Panc1 (cell line): ENCODE measurements at regions not wholly inside any gene's neighbourhood (a gene's known extent, or its start where the extent isn't known, plus 50 kb on each side); places are given as distances from the start of the nearest gene placed in this dataset.

Experiments used
- ATAC-seq: fragments of 200-7000 bp; cut with Tn5 transposase; 2 replicates; pipeline ENCODE4 v1.9.1; 2020; ENCODE audit warnings: mild to moderate bottlenecking, moderate library complexity
- BruUV-seq: library from RNA; stranded (reverse); fragments of 400-500 nt; replicated peaks from 2 replicates; lab custom pipeline; 2021; lab: Mats Ljungman, UMichigan
- CTCF ChIA-PET: fragments of 300-600 bp; sonication (Branson Sonifier 250); formaldehyde crosslinking; loops from one replicate; lab custom pipeline; 2022; ENCODE audit warnings: antibody characterized with exemption; lab: Charles Lee
- POLR2A ChIA-PET: fragments of 300-600 bp; sonication (Branson Sonifier 250); formaldehyde crosslinking; loops from one replicate; lab custom pipeline; 2022; ENCODE audit warnings: antibody characterized with exemption; lab: Charles Lee
- DNase-seq: peaks from one replicate; pipeline ENCODE4 v3.0.0-alpha.2; 2010; ENCODE audit warnings: low read depth, low spot score
- H3K27ac ChIP-seq: 2 replicates; pipeline ENCODE4 v1.5.1; 2011; ENCODE audit warnings: mild to moderate bottlenecking, low read length, inconsistent platforms
- H3K27me3 ChIP-seq: fragments of 200-500 bp; sonication (Bioruptor generic); 2 replicates; pipeline ENCODE4 v1.6.0; 2014; ENCODE audit warnings: low read length, inconsistent platforms; ENCODE audit not compliant: control insufficient read depth, insufficient read depth
- H3K36me3 ChIP-seq: fragments of 200-500 bp; sonication (Bioruptor generic); 2 replicates; pipeline ENCODE4 v1.5.1; 2014; ENCODE audit warnings: inconsistent platforms, mild to moderate bottlenecking, low read length, moderate library complexity; ENCODE audit not compliant: control insufficient read depth, insufficient read depth
- H3K4me1 ChIP-seq: 2 replicates; pipeline ENCODE4 v1.5.1; 2011; ENCODE audit warnings: inconsistent platforms, mild to moderate bottlenecking, low read length, moderate library complexity; ENCODE audit not compliant: control insufficient read depth, insufficient read depth
- H3K4me3 ChIP-seq, 2 experiments: 2 replicates each; pipeline ENCODE4 v1.5.1; 2011 to 2012; ENCODE audit warnings: low read depth in 2 of 2, low read length in 2 of 2, mild to moderate bottlenecking in 2 of 2, inconsistent platforms in 1 of 2, moderate library complexity in 1 of 2
- H3K9me3 ChIP-seq: fragments of 200-500 bp; sonication (Bioruptor generic); 2 replicates; pipeline ENCODE4 v1.5.1; 2014; ENCODE audit warnings: low read depth, mild to moderate bottlenecking, inconsistent platforms, low read length, moderate library complexity; ENCODE audit not compliant: control insufficient read depth, insufficient read depth
- POLR2AphosphoS5 ChIP-seq: IDR thresholded peaks from 2 replicates; pipeline ENCODE4 v1.6.1; 2012; ENCODE audit warnings: mild to moderate bottlenecking, low read depth, low read length, moderate library complexity
- SIN3A ChIP-seq: IDR thresholded peaks from 2 replicates; pipeline ENCODE4 v1.6.1; 2012; ENCODE audit warnings: low read depth, mild to moderate bottlenecking, low read length, moderate library complexity, borderline replicate concordance; ENCODE audit not compliant: insufficient read depth
- TCF7L2 ChIP-seq: IDR thresholded peaks from 2 replicates; pipeline ENCODE4 v1.6.1; 2011; ENCODE audit warnings: mild to moderate bottlenecking, low read depth, low read length, inconsistent platforms
- in situ Hi-C: cut with HindIII; loops from 2 replicates; pipeline ENCODE4 v1.10.0; 2016; ENCODE audit warnings: low sequenced_read_pairs, low pct_unique_long_range_greater_than_20kb
- intact Hi-C: fragments of 100-400 bp; cut with micrococcal nuclease; formaldehyde crosslinking; loops from one replicate; pipeline ENCODE4 v1.10.0; 2022; ENCODE audit not compliant: unreplicated experiment
- TF ChIP-seq, protein P1 (sequence below), 2 experiments: IDR thresholded peaks; 2 replicates each; pipeline ENCODE4 v1.6.1; 2011 to 2012; ENCODE audit warnings: low read depth in 2 of 2, control low read depth in 1 of 2, low read length in 1 of 2, mild to moderate bottlenecking in 1 of 2, moderate library complexity in 1 of 2; ENCODE audit not compliant: insufficient read depth in 1 of 2
- TF ChIP-seq, protein P2 (sequence below): fragments of 450-650 bp; IDR thresholded peaks from 2 replicates; pipeline ENCODE4 v1.5.1; 2017; ENCODE audit warnings: mild to moderate bottlenecking

DNA sequence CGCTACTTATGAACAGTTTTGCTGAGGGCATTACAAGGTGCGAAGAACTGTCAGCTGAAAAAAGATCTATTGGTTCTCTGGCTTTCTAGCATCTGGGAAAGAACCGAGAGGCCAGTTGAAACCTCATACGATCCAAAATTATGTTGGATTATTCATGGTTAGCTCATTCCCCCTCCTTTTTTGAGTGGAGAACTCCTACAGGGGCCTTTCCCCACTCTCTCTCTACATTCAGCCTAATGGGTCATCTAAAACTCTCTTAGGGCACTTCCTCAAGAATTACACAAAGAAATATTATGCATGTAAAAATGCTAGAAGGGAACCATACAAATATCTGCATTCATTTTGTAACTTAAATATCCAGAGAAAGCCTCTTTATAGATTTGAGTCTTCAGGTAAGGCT, 358.2 kb downstream of the ADGRL2 start:
- DNase-seq (no peak), ATAC-seq (no peak)
- TF ChIP-seq, protein P1, sequence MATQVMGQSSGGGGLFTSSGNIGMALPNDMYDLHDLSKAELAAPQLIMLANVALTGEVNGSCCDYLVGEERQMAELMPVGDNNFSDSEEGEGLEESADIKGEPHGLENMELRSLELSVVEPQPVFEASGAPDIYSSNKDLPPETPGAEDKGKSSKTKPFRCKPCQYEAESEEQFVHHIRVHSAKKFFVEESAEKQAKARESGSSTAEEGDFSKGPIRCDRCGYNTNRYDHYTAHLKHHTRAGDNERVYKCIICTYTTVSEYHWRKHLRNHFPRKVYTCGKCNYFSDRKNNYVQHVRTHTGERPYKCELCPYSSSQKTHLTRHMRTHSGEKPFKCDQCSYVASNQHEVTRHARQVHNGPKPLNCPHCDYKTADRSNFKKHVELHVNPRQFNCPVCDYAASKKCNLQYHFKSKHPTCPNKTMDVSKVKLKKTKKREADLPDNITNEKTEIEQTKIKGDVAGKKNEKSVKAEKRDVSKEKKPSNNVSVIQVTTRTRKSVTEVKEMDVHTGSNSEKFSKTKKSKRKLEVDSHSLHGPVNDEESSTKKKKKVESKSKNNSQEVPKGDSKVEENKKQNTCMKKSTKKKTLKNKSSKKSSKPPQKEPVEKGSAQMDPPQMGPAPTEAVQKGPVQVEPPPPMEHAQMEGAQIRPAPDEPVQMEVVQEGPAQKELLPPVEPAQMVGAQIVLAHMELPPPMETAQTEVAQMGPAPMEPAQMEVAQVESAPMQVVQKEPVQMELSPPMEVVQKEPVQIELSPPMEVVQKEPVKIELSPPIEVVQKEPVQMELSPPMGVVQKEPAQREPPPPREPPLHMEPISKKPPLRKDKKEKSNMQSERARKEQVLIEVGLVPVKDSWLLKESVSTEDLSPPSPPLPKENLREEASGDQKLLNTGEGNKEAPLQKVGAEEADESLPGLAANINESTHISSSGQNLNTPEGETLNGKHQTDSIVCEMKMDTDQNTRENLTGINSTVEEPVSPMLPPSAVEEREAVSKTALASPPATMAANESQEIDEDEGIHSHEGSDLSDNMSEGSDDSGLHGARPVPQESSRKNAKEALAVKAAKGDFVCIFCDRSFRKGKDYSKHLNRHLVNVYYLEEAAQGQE (IDR thresholded peaks at IDR 0.05; ENCODE audit: insufficient read depth in 1 of 2, low read depth in 2 of 2, low read length in 1 of 2) = no peak
- TF ChIP-seq TCF7L2 (no peak), SIN3A (no peak), POLR2AphosphoS5 (no peak)
- TF ChIP-seq, protein P2, sequence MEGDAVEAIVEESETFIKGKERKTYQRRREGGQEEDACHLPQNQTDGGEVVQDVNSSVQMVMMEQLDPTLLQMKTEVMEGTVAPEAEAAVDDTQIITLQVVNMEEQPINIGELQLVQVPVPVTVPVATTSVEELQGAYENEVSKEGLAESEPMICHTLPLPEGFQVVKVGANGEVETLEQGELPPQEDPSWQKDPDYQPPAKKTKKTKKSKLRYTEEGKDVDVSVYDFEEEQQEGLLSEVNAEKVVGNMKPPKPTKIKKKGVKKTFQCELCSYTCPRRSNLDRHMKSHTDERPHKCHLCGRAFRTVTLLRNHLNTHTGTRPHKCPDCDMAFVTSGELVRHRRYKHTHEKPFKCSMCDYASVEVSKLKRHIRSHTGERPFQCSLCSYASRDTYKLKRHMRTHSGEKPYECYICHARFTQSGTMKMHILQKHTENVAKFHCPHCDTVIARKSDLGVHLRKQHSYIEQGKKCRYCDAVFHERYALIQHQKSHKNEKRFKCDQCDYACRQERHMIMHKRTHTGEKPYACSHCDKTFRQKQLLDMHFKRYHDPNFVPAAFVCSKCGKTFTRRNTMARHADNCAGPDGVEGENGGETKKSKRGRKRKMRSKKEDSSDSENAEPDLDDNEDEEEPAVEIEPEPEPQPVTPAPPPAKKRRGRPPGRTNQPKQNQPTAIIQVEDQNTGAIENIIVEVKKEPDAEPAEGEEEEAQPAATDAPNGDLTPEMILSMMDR = no peak
- Histone ChIP-seq H3K4me1 (no peaks in the 10 kb centered on the region), H3K27ac (no peak overlapping the region), H3K9me3 (no peaks in the 10 kb centered on the region), H3K27me3 (no peaks in the 10 kb centered on the region), H3K4me3 (no peak overlapping the region), H3K36me3 (no peaks in the 10 kb centered on the region)
- ChIA-PET CTCF (no interaction called here), POLR2A (no interaction called here)
- no TSS peak for BruUV-seq
- in situ Hi-C loops (no loop called here), intact Hi-C loops (no loop called here)

DNA sequence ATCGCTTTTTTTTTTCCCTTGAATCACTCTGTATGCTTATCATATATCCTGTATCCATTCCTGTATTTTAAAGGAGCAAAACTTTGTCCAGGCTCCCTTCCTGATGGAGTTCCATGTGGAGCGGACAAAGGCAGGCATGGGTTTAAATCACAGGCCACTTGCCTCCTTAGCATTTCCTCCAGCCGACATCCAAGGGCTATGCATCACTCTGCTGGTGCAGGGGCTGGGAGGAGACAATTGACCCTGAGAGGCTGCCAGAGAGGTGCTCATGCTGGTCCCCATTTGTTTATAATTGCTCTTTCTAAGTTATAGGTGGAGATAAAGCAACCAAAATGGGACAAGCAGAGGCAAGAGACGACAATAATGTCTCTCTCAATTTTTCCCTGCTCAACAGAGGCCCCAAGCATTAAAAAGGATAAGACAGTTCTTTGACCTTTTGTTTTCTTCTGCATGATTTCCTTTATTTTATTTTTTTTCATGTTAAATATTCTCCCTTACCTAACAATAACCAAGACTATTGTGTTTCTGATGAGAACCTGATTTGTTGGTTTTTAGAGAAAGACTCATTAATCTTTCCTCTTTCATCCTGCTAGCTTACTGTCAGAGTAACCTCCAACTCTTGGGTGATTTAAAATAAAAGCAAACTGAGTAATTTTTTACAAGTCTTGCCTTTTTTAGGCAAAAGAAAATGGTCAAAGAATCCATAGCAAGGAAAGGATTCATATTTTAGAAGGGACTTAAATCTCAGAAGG, 353.7 kb downstream of the ADGRL2 start:
- in situ Hi-C loops (no loop called here), intact Hi-C loops (no loop called here)
- Histone ChIP-seq H3K9me3 (no peaks in the 10 kb centered on the region), H3K27me3 (no peaks in the 10 kb centered on the region), H3K27ac (no peak overlapping the region), H3K36me3 (no peaks in the 10 kb centered on the region), H3K4me3 (no peak overlapping the region), H3K4me1 (no peaks in the 10 kb centered on the region)
- ATAC-seq = no peak
- no peak for DNase-seq
- BruUV-seq = no TSS peak
- no peak for TF ChIP-seq SIN3A
- TF ChIP-seq, protein P1 (IDR thresholded peaks at IDR 0.05; ENCODE audit: insufficient read depth in 1 of 2, low read depth in 2 of 2, low read length in 1 of 2) = no peak
- TF ChIP-seq POLR2AphosphoS5 = no peak
- TF ChIP-seq, protein P2 = no peak
- TF ChIP-seq TCF7L2 = no peak
- CTCF ChIA-PET = no interaction called here
- POLR2A ChIA-PET = no interaction called here
